AG20443 (cell line): ENCODE measurements at regions not wholly inside any gene's neighbourhood (a gene's known extent, or its start where the extent isn't known, plus 50 kb on each side); places are given as distances from the start of the nearest gene placed in this dataset.
"Not testable (repeated sequence)": the region's sequence is repeated elsewhere in the genome, so short reads cannot be mapped to it uniquely, and the experiment has no call there.

Source experiments
- DNase-seq: peaks from one replicate; pipeline ENCODE4 v3.0.0; 2012; ENCODE audit warnings: low spot score, mixed read lengths

DNA sequence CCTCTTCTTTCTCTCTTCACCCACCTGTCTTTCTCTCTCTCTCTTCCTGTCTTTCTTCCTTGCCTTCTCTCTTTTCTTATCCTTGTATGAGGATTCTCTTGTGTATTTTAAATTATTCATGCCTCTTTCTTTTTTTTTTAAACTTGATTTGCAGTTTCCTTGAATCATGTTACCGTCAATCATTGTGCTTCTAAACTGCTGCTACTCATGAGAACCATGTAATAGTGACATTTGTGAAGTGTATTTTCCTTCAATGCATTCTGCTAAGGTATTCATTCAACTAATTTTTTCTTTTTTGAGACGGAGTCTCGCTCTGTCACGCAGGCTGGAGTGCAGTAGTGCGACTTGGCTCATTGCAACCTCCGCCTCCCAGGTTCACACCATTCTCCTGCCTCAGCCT lies 539.1 kb upstream of the BRINP3 start:
- DNase-seq = no peak

DNA sequence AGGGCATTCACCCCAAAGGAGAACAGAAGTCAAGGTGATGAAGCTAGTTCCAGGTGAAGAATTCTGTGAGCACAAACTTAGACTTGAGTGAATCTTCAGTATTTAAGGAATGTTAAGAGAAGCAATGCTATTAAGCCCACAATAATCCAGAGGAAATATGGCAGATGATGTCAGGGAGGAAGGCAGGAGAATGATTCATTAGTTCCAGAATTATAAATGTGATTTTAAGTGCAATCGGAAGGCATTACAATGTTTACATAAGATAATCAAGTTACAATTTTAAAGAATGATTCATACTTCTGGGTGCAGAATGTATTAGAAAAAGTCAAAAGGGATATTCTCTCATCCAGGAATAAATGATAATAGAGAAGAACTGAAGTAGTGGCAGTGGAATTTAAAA lies 545.2 kb upstream of the BRINP3 start:
- DNase-seq = no peak

DNA sequence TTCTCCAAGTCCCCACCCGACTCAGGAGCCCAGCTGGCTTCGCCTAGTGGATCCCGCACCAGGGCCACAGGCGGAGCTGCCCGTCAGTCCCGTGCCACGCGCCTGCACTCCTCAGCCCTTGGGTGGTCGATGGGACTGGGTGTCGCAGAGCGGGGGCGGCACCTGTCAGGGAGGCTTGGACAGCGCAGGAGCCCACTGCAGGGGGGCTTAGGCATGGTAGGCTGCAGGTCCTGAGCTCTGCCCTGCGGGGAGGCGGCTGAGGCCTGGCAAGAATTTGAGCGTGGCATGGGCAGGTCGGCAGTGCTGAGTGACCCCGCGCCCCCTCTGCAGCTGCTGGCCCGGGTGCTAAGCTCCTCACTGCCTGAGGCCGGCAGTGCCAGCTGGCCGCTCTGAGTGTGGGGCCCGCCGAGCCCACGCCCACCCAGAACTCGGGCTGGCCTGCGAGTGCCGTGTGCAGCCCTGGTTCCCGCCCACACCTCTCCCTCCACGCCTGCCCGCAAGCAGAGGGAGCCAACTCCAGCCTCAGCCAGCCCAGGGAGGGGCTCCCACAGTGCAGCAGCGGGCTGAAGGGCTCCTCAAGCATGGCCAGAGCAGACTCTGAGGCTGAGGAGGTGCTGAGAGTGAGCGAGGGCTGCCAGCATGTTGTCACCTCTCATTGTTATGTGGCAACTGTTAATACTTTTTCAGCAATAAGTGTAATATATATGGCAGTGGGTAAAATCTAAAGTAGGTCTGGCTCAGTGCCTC lies 548.4 kb upstream of the BRINP3 start:
- DNase-seq = no peak

DNA sequence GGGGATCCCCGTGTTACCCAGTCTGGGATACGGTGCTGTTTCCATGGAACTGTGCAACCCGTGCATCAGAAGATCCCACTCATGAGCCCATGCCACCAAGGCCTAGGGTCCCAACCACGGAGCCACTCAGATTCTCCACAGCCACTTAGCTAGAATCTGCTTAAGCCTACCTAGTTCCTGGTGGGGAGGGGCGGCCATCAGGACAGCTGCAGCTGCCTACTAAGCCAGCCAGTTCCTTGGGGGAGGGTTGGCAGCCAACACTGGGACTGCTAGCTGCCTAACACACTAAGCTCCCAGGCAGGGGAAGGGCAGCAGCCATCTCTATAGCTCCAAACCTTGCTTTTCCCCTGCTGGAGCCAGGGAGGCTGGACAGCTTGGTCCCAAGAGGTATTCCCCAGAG lies 549.2 kb upstream of the BRINP3 start:
- no peak for DNase-seq

DNA sequence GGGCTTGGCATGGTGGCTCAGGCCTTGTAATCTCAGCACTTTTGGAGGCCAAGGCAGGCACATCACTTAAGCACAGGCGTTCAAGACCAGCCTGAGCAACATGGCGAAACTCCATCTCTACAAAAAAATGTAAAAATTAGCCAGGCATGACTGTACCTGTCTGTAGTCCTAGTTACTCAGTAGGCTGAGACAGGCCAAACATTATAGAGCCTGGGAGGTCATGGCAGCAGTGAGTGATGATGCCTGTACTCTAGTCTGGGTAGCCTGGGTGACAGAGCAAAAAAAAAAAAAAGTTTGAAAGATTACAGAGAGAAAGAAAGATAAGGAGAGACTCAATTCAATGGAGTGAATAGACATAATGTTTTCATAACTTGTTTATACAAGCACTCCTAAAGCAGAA lies 556.5 kb upstream of the BRINP3 start:
- no peak for DNase-seq

DNA sequence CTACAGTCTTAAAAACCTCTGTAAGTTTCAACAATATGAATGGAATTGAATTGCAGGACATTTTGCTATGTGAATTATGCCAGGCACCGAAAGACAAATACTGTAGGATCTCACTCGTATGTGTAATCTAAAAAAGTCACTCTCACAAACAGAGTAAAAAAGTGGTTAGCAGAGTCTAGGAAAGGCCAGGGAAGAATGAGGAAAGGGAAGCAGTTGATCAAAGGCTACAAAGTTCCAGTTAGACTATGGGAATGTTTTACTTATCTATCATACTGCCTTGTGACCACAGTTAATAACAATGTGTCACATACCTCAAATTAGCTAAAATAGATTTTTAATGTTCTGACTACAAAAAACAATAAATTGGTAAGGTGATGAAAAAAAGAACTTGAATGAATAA lies 565.4 kb upstream of the BRINP3 start:
- no peak for DNase-seq

DNA sequence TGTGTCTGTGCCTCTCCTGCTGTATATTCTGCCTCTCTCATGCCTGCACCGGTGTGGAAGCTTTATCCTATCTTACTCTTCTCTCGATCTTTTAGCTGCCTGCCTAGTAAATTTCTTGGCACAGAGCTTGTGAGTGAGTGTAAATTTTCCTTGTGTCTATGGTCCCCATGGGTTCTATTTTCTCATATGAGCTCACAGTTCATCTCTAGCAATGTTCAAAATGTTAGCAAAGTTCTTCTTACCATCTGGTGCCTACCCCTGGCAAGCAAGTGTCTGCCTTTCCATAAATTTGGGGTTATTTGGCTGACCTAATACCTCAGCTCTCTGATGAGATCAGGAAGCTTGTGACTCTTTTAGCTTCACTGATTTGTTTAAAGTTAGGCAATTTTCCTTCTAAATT lies 572.1 kb upstream of the BRINP3 start:
- no peak for DNase-seq

DNA sequence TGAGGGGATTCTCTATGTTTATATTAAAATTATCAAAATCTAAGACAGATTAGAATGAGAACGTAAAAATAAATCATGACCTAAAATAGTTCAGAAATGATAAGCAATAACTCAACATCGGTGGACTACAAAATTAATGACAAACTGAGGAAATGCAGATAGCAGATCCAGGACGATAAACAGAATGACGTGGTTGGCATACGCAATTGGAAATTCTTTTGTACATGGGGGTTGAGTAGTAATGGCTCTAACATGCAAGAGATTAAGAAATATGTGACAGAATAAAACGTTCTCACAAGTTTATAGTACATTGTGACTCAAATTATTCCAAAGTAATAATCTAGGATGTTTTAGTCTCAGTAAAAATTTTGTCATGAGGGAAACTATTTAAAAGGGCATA lies 575.2 kb upstream of the BRINP3 start:
- DNase-seq = no peak

DNA sequence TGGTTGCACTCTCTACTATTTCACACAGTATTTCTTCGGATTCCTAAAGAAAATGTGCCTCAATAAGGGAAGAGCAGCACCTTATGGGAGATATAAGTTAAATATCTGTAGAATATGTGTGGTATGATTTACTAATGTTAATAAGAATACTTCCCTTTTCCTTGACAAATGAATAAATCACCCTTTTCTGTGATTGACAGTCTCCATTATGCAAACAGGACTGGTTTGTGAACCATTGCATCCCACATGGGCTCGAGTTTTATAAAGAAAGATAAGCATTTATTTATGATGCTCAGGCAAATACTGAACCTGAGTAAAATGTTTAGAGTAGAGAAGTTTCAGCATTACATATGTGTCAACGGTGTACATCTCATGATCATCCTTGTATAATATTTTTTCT lies 587.7 kb upstream of the BRINP3 start:
- no peak for DNase-seq

DNA sequence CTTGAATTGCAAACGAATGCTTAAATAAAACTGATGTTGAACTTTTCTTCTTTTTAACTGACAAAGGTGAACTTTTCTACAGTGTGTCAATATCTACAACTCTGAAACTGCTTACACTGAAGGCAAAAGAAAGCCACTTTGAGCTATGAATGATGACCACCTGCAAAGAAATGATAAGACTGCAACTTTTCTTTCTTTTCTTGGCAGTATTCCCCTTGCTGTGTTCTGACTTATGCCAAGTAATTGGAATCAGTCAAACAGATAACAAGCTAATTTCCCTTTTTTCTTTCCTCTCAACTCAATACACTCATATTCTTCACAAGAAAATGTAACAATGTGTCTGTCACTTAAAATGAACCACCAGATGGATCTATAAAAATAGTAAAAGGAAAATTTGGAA lies 588.1 kb upstream of the BRINP3 start:
- DNase-seq = no peak

DNA sequence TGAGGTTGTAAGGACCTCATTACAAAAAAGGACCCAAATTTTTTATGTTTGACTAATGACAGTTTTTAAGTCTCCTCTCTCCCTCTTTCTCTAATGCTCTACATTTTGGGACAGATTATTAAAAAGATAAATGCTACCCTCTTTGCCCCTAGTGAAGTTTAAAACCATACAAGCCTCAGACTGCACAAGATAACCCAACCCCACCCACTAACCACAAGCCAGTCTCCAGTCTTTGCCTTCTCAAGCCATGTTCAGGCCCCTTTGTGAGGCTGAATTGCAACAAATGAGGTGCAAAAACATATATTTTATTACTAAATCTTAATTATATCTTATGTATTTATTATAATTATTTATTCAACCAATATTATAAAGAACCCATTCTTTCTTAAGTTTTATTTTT lies 597.2 kb upstream of the BRINP3 start:
- no peak for DNase-seq

DNA sequence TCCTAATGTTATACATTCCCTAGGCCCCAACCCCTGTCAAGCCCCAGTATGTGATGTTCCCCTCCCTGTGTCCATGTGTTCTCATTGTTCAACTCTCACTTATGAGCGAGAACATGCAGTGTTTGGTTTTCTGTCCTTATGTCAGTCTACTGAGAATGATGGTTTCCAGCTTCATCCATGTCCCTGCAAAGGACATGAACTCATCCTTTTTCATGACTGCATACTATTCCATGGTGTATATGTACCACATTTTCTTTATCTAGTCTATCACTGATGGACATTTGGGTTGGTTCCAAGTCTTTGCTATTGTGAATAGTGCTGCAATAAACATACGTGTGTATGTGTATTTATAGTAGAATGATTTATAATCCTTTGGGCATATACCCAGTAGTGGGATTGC lies 605.4 kb upstream of the BRINP3 start:
- DNase-seq = not testable (repeated sequence)

DNA sequence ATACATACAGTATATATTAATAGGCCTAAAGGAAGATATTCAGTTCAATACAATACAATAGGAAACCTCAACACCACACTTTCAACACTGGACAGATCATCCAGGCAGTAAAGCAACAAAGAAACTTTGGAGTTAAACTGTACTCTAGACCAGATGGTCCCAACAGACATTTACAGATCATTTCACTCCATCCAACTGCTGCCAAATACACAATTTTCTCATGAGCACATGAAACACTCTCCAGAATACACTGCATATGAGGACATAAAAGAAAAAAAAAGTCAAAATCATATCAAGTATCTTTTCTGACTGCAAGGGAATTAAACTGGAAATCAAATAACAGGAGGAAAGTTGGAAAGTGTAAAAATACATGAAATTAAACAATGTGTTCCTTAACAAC lies 607.5 kb upstream of the BRINP3 start:
- no peak for DNase-seq

DNA sequence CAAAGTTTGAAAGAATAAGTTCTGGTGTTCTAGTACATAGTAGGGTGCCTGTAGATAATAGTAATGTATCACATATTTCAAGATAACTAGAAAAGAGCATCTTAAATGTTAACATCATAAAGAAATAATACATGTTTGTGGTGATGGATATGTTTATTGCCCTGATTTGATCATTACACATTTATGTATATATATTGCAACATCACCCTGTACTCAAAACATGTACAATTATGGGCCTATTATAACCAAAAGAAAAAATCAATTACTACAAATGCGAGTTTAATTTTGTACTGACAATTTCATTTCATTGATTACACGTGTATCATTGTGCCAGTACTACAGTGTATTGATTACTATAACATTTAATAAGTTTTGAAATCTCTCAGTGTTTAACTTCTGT lies 609.2 kb upstream of the BRINP3 start:
- DNase-seq = no peak

DNA sequence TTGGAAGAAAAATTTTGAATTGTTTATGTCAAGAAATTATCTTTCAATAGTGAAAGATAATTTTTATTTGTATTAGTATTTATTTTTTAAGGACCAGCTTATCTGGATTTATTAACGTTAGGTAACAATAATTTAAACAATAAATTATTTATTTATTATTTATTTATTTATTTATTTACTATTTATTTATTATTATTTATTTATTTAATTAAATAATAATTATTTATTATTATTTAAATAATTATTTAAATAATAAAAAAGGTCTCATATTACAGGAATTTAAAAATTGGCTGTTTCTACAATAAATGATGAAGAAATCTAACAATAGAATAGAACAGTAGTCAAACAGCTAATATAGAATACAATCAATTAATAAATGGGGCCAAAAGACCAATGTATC lies 618.7 kb upstream of the BRINP3 start:
- DNase-seq = no peak

DNA sequence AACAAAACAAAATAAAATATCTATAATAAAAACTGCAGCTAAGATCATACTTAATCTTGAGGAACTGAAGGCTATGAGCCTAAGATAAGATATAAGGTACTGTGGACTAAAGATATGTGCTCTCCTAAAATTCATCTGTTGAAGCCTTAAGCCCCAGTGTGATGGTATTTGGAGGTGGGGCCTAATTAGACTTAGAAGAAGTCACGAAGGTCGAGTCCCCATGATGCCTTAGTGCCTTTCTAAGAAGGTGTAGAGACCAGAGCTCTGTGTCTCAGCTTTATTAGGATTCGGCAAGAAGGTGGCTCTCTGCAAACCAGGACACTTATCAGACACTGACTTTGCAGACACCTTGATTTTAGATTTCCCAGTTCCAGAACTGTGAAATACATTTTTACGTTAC lies 622.0 kb upstream of the BRINP3 start:
- DNase-seq = no peak

DNA sequence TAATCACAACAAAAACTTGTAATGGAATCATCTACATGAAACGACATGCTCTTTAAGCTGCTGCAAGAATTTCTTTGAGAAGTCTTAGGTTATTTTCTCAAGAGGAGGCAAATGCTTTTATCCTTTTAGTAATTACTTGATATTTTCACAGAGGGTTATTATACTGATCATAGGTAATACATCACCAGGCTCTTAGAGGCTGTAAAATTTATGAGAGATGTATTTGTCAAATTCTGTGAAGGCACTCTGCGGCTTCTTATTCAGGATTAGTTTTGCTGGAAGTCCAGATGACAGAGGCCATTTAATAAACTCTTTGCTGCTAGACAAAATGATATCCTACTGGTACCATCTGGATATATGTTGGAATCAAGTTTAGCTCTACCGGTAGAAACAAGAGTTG lies 624.3 kb upstream of the BRINP3 start:
- no peak for DNase-seq

DNA sequence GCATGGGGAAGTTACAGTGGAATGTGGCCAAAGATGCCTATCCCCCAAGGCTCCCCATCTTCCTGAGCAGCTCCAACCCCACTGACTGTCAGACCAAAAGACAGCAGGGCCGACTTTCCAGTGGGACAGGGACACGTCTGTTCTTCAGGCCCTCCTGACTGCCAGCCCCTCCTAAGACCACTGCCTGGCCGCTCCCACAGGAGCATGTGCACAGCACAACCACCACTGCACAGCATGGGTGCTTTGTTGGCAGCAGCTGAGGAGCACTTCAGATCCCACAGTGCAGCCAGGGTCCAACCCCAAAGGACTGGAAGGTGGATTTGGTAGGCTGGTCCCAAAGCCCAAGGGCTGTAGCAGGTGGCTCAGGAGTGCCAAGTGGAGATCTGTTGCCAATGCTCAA lies 648.3 kb upstream of the BRINP3 start:
- DNase-seq = no peak

DNA sequence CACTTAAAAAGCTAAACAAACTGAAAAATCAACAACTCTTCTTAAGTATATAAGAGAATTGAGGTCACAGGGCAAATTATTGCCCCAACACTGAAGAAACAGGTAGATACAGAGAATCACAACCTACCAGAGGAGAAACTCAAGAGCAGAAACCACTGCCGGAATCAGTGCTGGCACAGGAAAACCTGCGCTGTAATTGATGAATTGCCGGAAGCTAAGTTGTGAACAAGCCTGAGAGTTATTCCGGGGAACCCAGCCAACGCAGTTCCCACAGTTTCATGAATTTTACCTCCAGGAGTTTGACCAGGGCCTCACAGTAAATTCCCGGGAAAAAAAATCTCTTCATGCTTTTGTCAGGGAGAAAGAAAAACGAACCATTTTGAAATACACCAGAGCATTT lies 657.1 kb upstream of the BRINP3 start:
- DNase-seq = no peak

DNA sequence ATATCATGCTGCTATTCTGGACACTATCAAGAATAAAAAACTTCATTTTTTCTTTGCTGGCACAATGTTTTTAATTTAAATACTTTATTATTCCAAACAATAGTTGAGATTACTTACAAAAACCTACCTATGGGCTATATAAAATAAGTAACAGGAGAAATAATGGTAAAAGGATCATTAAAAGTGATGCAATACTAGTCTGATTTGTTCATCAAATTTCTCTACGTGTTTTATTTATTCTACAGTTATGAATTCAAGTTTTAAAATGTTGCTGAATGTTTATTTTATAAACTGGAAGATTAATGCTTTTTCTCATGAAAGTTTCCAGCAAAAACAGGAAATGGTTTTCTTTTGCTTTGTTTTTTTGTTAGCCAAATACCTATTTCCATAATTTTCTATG lies 662.4 kb upstream of the BRINP3 start:
- DNase-seq = no peak

DNA sequence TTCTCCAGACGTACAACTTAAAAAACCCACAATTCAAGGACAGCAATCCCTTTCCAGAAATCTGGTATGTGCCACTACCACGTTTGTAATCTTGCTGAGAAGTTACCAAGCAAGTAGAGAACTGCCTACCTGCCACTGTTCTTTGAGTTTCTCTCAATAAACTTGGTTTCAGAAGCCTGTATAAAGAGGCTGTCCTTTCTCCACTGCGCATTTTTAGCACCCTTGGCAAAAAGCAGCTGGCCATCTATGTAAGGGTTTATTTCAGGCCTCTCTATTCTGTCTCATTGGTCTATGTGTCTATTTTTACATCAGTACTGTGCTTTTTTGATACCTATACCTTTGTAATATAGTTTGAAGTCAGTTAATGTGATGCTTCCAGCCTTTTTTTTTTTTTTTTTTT lies 665.1 kb upstream of the BRINP3 start:
- no peak for DNase-seq

DNA sequence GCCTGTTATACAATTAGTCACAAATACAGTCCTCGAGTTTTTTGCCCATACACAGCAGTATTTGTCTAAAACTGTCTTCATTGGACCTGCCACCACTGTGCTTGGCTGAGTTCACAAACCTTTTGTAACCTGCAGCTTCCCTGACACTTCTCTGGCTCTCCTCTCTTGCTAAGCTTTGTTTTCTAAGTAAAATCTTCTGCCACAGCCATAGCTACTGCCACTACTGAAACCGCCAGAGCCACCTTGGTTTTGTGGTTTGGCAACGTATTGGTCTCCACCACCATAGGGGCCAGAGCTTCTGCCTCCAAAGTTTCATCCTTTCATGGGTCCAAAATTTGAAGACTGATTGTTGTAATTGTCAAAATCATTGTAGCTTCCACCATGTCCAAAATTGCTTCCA lies 668.2 kb upstream of the BRINP3 start:
- DNase-seq = no peak

DNA sequence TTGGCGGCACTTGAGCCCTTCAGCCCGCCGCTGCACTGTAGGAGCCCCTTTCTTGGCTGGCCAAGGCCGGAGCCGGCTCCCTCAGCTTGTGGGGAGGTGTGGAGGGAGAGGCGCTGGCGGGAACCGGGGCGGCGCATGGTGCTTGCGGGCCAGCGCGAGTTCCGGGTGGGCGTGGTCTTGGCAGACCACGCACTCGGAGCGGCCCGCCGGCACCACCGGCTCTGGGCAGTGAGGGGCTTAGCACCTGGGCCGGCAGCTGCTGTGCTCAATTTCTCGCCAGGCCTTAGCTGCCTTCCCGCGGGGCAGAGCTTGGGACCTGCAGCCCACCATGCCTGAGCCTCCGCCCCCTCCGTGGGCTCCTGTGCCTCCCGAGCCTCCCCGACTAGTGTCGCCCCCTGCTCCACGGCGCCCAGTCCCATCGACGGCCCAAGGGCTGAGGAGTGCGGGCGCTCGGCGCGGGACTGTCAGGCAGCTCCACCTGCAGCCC lies 673.7 kb upstream of the BRINP3 start:
- DNase-seq = no peak

DNA sequence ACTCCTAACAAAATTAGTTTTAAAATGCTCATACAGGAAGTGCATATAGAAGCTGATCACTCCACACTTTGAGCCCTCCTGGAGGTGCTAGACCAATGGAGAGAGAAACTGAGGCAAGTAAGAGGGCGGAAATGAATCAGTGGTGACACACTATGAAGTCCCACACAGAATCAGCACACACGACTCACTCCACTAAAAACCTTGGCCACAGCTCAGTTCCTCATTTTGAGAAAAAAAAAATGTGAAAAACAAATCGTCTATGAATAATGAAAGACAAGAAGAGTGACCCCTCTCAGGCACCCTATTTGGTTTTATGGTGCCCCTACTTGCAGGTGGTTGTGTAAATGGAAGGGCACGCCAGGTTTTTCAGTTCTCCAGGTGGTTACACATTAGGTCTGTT lies 675.1 kb upstream of the BRINP3 start:
- no peak for DNase-seq

DNA sequence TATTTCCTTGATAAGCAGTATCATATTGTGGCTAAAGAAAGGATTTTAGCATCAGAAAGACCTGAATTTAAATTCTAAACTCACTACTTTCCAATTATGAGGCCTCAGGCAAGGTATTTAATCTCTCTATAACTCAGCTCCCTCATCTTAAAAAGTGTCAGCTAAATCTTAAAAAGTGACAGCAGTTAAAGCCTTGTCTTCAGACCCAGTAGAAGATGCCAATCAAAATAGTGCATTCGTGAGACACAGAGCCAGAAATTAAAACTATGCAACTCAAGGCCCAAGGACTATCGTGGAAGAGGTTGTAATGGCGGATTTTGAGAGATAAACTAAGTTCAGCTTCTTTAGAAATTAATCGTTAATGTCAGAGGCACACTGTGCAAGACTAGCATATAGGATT lies 677.5 kb upstream of the BRINP3 start:
- DNase-seq = no peak
